A549 (cell line): ENCODE measurements at regions not wholly inside any gene's neighbourhood (a gene's known extent, or its start where the extent isn't known, plus 50 kb on each side); places are given as distances from the start of the nearest gene placed in this dataset.

Experiments used
- ATAC-seq, 2 experiments: fragments of 200-7000 bp in 1 of 2; fragments of >200 bp in 1 of 2; cut with Nextera tagmentation in 1 of 2; cut with Tn5 transposase in 1 of 2; 3 replicates each; pipeline versions ENCODE4 v1.8.0 to v1.9.1; 2018 to 2020; ENCODE audit warnings: mild to moderate bottlenecking in 1 of 2, moderate library complexity in 1 of 2
- CTCF ChIA-PET: fragments of 300-600 bp; sonication (Branson Sonifier 250); formaldehyde crosslinking; extraction: SDS; loops from one replicate; lab custom pipeline; 2021; ENCODE audit warnings: antibody characterized with exemption, inconsistent platforms; lab: Yijun Ruan, JAX
- POLR2A ChIA-PET: fragments of 350-600 bp; formaldehyde crosslinking; extraction: SDS; loops from one replicate; lab custom pipeline; 2021; ENCODE audit warnings: antibody characterized with exemption, inconsistent platforms; lab: Yijun Ruan, JAX
- DNase-seq, 2 experiments: peaks; one replicate each; pipeline versions ENCODE4 v3.0.0 to v3.0.0-alpha.2; 2011 to 2016; ENCODE audit warnings: low read depth in 1 of 2, low spot score in 1 of 2
- FAIRE-seq: peaks from 2 replicates; lab custom pipeline; 2011; peaks lifted over from hg19 to GRCh38; lab: Jason Lieb, UNC
- H3K27ac ChIP-seq, 2 experiments: fragments of >200 bp; sonication (Bioruptor Twin); formaldehyde crosslinking; 3 replicates each; pipeline ENCODE4 v1.5.1; 2016 to 2017
- H3K4me1 ChIP-seq: fragments of >200 bp; sonication (Bioruptor Twin); formaldehyde crosslinking; 3 replicates; pipeline ENCODE4 v1.6.1; 2016
- H3K4me2 ChIP-seq: fragments of >200 bp; sonication (Bioruptor Twin); formaldehyde crosslinking; 3 replicates; pipeline ENCODE4 v1.6.1; 2016
- H3K4me3 ChIP-seq: fragments of >200 bp; sonication (Bioruptor Twin); formaldehyde crosslinking; 3 replicates; pipeline ENCODE4 v1.5.1; 2016
- H3K9me3 ChIP-seq: fragments of >200 bp; sonication (Bioruptor Twin); formaldehyde crosslinking; 3 replicates; pipeline ENCODE4 v1.6.1; 2016
- E2F6 ChIP-seq: IDR thresholded peaks from 2 replicates; pipeline ENCODE4 v1.6.1; 2012; ENCODE audit warnings: low read depth, borderline replicate concordance
- EP300 ChIP-seq, 2 experiments: fragments of >200 bp; sonication (Bioruptor Twin); formaldehyde crosslinking; IDR thresholded peaks; 2 replicates in 1 of 2; 3 replicates in 1 of 2; pipeline ENCODE4 v1.6.1; 2016 to 2017
- HEYL ChIP-seq: fragments of 250-450 bp; sonication (Bioruptor Pico); IDR thresholded peaks from 2 replicates; pipeline ENCODE4 v1.8.0; 2021; ENCODE audit warnings: mild to moderate bottlenecking, moderate library complexity
- HMGXB4 ChIP-seq: fragments of 250-450 bp; sonication (Bioruptor Pico); IDR thresholded peaks from 2 replicates; pipeline ENCODE4 v1.5.0; 2021; ENCODE audit warnings: mild to moderate bottlenecking, moderate library complexity, borderline replicate concordance
- HOXB5 ChIP-seq: fragments of 250-450 bp; sonication (Bioruptor Pico); IDR thresholded peaks from 2 replicates; pipeline ENCODE4 v1.5.0; 2020; ENCODE audit warnings: mild to moderate bottlenecking, moderate library complexity
- KDM5A ChIP-seq: fragments of 200-600 bp; sonication (generic); IDR thresholded peaks from 2 replicates; pipeline ENCODE4 v1.6.1; 2016; ENCODE audit warnings: antibody characterized with exemption, mild to moderate bottlenecking
- MAFK ChIP-seq: fragments of 450-650 bp; IDR thresholded peaks from 2 replicates; pipeline ENCODE4 v1.6.1; 2014; ENCODE audit not compliant: partially characterized antibody
- MAZ ChIP-seq: fragments of 150-350 bp; IDR thresholded peaks from 2 replicates; pipeline ENCODE4 v1.6.1; 2014; ENCODE audit warnings: antibody characterized with exemption, low read depth, low read length, borderline replicate concordance
- MYC ChIP-seq: IDR thresholded peaks from 2 replicates; pipeline ENCODE4 v1.6.1; 2012; ENCODE audit warnings: mild to moderate bottlenecking, inconsistent platforms, low read length, improper control_type of control experiment, borderline replicate concordance
- NR3C1 ChIP-seq: fragments of >200 bp; sonication (Bioruptor Twin); formaldehyde crosslinking; IDR thresholded peaks from 3 replicates; pipeline ENCODE4 v1.6.1; 2017
- PBX3 ChIP-seq: IDR thresholded peaks from 2 replicates; pipeline ENCODE4 v1.6.1; 2012
- PHF8 ChIP-seq: fragments of 200-600 bp; sonication (generic); IDR thresholded peaks from 2 replicates; pipeline ENCODE4 v1.6.1; 2016; ENCODE audit warnings: low read depth, mild to moderate bottlenecking, antibody characterized with exemption, moderate library complexity, borderline replicate concordance
- POLR2AphosphoS2 ChIP-seq: conservative IDR thresholded peaks from 2 replicates; pipeline ENCODE4 v1.6.1; 2012; ENCODE audit warnings: low read length, improper control_type of control experiment, inconsistent platforms
- RCOR1 ChIP-seq: fragments of 150-350 bp; IDR thresholded peaks from 2 replicates; pipeline ENCODE4 v1.6.1; 2014; ENCODE audit warnings: antibody characterized with exemption, low read length, low read depth
- REST ChIP-seq: fragments of 200-600 bp; sonication (generic); IDR thresholded peaks from 2 replicates; pipeline ENCODE4 v1.6.1; 2016; ENCODE audit warnings: antibody characterized with exemption, mild to moderate bottlenecking, moderate library complexity
- RNF2 ChIP-seq: fragments of 200-600 bp; sonication (generic); IDR thresholded peaks from 2 replicates; pipeline ENCODE4 v1.6.1; 2016; ENCODE audit warnings: low read depth, mild to moderate bottlenecking, antibody characterized with exemption, moderate library complexity, borderline replicate concordance
- TFCP2L1 ChIP-seq: fragments of 250-450 bp; sonication (Bioruptor Pico); IDR thresholded peaks from 2 replicates; pipeline ENCODE4 v1.5.0; 2021; ENCODE audit warnings: mild to moderate bottlenecking
- TP53 ChIP-seq: fragments of 250-450 bp; sonication (Bioruptor Pico); IDR thresholded peaks from 2 replicates; pipeline ENCODE4 v1.5.0; 2021; ENCODE audit warnings: mild to moderate bottlenecking, moderate library complexity
- ZC3H11A ChIP-seq: fragments of 450-650 bp; IDR thresholded peaks from 2 replicates; pipeline ENCODE4 v1.6.1; 2014; ENCODE audit warnings: antibody characterized with exemption, mild to moderate bottlenecking
- WGBS: methylation state at CpG from one replicate; pipeline ENCODE4 v1.1.6; 2017; ENCODE audit errors: missing lambda C conversion rate; 5-methylcytosine and 5-hydroxymethylcytosine counted together

GRCh38 chr10:78471326-78471722 is 437.7 kb downstream of the RPS24 start (continued):
- TF ChIP-seq PHF8, result no peak
- no peak for TF ChIP-seq HEYL (CRISPR knock-in tag)
- TF ChIP-seq, all 56 proteins: peak for 0

GRCh38 chr10:78471723-78472550 is 438.3 kb downstream of the RPS24 start:
- Histone ChIP-seq H3K4me1 (no peaks in the 10 kb centered on the region), H3K9me3 (no peaks in the 10 kb centered on the region), H3K27ac (peak overlapping the region in 1 of 2 experiments; percentile 30; a peak in 1 of 6 replicates), H3K4me2 (no peak overlapping the region), H3K4me3 (no peak overlapping the region)
- no peak for ATAC-seq
- FAIRE-seq, result no peak
- DNase-seq, result no peak
- ChIA-PET CTCF (interaction anchor here (1.5 to 1.6 kb wide), 2 partner anchors 9 to 12 kb away, joined by 3 to 5 read pairs; no protein-coding TSS in a partner anchor), POLR2A (no interaction called here)
- WGBS, result 78% methylated on average over 11 of the region's 11 CpGs
- TF ChIP-seq EP300 (IDR thresholded peaks at IDR 0.05), result no peak
- no peak for TF ChIP-seq REST
- no peak for TF ChIP-seq TP53 (CRISPR knock-in tag)
- no peak for TF ChIP-seq PHF8
- TF ChIP-seq RNF2, result no peak
- TF ChIP-seq MAFK, result no peak
- no peak for TF ChIP-seq POLR2AphosphoS2
- TF ChIP-seq MAZ, result no peak

- no peak for ATAC-seq
- CTCF ChIA-PET, result interaction anchor here (1.6 kb wide), 1 partner anchor 12 kb away, joined by 3 read pairs; no protein-coding TSS in a partner anchor
- POLR2A ChIA-PET, result no interaction called here
Observed at GRCh38 chr10:78472551-78472890, 438.9 kb downstream of the RPS24 start.

GRCh38 chr10:78473006-78473405 is 439.3 kb downstream of the RPS24 start:
- DNase-seq (no peak), FAIRE-seq (no peak), ATAC-seq (no peak)
- CTCF ChIA-PET, result no interaction called here
- Histone ChIP-seq H3K4me1 (no peaks in the 10 kb centered on the region), H3K4me3 (no peak overlapping the region), H3K9me3 (no peaks in the 10 kb centered on the region), H3K4me2 (no peak overlapping the region), H3K27ac (no peak overlapping the region)
- POLR2A ChIA-PET, result no interaction called here
- 63% methylated on average over 7 of the region's 7 CpGs for WGBS
- TF ChIP-seq TFCP2L1 (CRISPR knock-in tag) (no peak), HMGXB4 (CRISPR knock-in tag) (no peak), ZC3H11A (no peak), MYC (no peak), KDM5A (no peak), E2F6 (no peak), RCOR1 (no peak), PBX3 (no peak), HOXB5 (CRISPR knock-in tag) (no peak), EP300 (IDR thresholded peaks at IDR 0.05) (no peak)

More at GRCh38 chr10:78472551-78472890, 438.9 kb downstream of the RPS24 start:
- no peaks in the 10 kb centered on the region for H3K4me1 ChIP-seq
- WGBS, result 74% methylated on average over 7 of the region's 7 CpGs
- no peak overlapping the region for H3K4me2 ChIP-seq
- peak overlapping the region in 1 of 2 experiments; percentile 30; a peak in 1 of 6 replicates for H3K27ac ChIP-seq
- no peak overlapping the region for H3K4me3 ChIP-seq
- no peak for TF ChIP-seq NR3C1
- H3K9me3 ChIP-seq, result no peaks in the 10 kb centered on the region
- FAIRE-seq (no peak), DNase-seq (no peak)
